HG03066 (cell line): ENCODE measurements at regions not wholly inside any gene's neighbourhood (a gene's known extent, or its start where the extent isn't known, plus 50 kb on each side); places are given as distances from the start of the nearest gene placed in this dataset.
"Not testable (repeated sequence)": the region's sequence is repeated elsewhere in the genome, so short reads cannot be mapped to it uniquely, and the experiment has no call there.

ENCODE experiments used
- ATAC-seq: cut with Tn5 transposase; IDR thresholded peaks from one replicate; pipeline ENCODE4 v1.9.1; 2021; ENCODE audit warnings: low read depth; ENCODE audit not compliant: unreplicated experiment

DNA sequence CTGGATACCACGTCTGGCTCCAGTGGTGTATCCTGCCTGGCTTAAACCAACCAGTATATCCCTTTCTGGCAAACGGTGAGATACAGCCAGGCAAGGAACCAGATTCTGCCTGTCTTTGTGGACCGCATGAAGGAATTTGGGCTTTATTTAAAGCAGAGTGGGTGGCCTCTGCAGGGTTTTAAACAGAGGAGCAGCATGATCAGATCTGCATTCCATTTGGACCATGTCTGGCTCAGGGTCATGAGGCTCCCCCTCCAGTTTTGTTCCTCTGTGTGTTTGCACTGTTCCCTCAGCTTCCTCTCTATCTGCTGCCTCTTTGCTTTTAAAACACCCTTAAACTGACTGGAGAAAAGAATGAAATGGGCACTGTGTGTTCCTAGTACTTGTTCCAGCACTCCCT lies 195.0 kb downstream of the GIPC2 start:
- no peak for ATAC-seq

DNA sequence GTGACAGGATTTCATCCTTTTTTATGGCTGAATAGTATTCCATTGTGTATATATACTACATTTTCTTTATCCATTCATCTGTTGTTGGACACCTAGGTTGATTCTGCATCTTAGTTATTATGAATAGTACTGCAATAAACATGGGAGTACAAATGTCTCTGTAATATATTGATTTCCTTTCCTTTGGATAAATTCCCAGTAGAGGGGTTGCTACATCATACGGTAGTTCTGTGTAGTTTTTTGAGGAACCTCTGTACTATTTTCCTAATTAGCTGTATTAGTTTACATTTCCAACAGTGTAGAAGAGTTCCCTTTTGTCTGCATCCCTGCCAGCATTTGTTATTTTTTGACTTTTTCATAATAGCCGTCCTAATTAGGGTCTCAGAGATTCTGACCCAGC lies 201.3 kb downstream of the GIPC2 start:
- ATAC-seq, result no peak

DNA sequence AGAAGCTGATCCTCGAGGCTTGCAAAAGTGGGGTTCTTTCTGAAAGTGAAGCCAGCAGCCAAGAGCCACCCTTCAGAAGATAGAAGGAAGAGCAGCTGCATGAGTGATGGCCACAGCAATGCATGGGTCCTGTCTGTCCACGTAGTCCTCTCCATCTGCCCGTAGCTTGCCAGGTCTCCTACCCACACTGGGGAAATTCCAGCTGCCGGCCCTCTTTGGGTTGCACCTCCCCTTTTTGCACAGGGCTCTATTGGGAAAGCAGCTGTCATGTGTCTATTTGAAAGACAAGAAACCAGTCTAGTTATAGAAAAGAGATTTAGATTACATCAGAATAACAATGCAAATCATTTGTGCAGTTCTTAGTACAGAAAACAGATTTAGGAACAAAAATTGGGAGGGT lies 204.4 kb downstream of the GIPC2 start:
- no peak for ATAC-seq

DNA sequence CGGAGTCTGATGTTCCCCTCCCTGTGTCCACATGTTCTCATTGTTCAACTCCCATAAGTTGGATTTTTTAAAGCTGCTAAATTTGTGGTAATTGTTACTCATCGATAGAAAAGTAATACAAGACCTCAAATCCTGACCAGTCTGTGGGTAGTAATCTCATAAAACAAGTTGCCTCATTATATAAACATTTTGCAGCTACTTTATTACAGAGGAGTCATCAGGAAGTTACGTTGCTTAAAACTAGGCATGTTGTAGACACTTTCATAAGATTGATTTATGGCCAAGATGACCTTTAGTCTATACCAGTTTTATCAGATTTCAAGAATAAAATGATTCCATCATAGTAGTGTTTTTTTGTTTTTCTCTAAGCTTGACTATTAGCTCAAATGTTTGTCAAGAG lies 208.8 kb downstream of the GIPC2 start:
- no peak for ATAC-seq

DNA sequence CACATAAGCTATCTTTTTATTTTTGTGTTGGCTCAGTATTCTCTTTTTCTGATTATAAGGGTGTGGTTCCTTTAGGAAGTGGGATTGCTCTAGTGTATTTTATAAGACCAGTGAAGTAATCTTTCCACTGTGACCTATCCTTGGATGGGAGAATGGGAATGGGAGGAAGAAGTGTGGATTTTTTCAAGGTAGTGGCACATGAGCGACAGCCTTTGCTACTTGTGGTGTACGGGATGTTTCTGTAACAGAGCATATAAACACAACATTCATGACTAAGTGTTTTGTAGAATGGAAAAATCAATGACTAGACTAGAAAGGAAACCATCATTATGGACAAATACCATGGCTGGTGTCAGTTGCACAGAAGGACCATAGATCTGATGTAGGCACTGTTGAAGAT lies 209.6 kb downstream of the GIPC2 start:
- ATAC-seq, result no peak

DNA sequence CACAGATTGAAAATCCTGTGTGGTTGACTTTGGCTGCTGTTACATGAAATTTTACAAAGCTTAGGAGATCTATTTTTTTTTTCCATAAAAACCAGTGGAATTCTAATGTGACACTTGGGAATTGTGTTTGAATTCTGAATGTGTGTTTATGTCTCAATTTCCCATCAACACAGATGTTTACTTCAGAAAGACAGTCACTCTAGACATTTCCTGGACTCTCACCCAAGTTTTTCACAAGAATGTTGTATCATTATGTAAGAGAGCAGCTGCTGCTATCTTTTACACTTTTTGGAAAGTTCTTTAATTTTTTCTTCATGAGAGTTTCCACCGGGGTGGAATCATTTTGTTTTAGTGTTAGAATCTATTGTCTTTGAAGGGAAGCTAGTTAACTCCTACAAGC lies 210.1 kb downstream of the GIPC2 start:
- no peak for ATAC-seq

DNA sequence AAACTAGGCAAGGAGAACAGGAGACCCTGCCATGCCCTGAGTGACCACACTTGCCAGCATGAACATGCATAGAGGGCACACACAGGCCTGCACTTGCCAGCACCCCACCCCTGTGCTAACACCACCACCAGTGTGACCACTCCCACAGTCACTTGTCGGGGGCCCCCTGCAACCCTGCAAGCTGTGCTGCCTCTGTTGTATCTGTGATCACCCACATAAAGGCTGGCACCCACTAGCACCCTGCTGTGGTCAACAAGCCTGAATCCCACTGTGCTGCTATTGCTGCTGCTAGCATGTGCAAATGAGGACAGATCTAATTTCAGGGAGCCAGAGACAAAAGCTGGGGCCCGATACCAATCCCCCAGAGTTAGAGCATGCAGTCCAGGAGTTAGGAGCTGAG lies 217.7 kb downstream of the GIPC2 start:
- ATAC-seq, result no peak

DNA sequence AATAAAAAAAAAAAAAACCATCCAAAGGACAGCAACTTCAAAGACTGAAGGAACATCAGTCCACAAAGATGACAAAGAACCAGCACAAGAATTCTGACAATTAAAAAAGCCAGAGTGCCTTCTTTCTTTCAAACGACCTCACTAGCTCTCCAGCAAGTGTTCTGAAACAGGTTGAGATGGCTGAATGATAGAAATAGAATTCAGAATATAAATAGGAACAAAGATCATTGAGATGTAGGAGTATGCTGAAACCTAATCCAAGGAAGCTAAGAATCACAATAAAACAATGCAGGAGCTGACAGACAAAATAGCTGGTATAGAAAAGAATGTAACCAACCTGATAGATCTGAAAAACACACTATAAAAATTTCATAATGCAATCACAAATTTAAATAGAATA lies 218.2 kb downstream of the GIPC2 start:
- ATAC-seq, result no peak

DNA sequence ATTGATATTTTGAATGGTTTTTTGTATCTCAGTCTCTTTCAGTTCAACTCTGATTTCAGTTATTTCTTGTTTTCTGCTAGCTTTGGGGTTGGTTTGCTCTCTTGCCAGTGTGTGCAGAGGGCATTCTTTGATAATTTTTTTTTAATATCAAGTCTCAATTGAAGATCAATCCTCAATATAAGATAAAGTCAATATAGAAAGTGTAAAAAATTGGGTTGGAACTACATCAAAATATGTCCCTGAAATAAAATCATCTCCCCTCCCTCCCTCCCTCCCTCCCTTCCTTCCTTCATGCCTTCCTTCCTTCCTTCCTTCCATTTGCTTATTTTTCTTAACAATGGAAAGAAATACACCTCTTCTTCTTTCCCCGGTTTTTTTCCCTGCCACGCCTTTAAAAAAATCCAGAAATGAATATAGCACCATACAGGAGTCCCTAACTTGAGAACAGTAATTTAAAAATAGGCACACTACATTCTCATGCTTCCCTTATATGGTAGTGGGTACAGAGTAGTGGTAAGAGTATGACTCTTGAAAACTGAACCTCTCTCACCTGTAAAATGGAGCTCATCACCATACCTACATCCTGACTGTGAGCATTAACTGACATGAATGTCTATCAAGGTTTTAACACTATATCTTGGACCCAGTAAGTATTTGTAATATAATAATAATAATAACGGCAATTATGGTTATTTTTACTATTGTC lies 221.9 kb downstream of the GIPC2 start:
- ATAC-seq, result no peak

DNA sequence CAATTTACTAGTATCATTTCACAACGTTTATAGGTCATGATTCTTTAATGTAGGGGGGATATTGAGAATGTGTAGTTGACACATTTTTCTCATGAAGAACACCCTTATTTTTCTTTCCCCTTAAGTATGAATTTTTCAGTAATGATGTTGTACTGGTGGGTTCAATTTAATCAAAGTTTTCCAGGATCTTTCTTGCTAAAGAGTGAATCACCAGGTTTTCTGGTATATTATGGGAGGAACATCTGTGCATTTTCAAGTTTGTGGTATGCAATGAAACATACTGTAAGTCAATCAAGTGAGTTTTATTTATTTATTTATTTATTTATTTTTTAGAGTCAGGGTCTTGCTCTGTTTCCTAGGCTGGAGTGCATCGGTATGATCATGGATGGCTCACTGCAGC lies 221.2 kb upstream of the PTGFR start:
- ATAC-seq, result no peak

DNA sequence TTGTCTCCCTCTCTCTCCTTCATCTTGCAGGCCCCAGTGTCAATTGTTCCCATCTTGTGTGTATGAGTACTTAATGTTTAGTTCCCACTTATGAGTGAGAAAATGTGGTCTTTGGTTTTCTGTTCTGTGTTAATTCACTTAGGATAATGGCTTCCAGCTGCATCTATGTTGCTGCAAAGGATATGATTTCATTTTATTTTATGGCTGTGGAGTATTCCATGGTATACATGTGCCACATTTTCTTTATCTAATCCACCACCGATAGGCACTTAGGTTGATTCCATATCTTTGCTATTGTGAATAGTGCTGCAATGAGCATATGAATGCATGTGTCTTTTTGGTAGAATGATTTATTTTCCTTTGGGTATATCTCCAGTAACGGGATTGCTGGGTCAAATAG lies 219.4 kb upstream of the PTGFR start:
- ATAC-seq, result not testable (repeated sequence)

DNA sequence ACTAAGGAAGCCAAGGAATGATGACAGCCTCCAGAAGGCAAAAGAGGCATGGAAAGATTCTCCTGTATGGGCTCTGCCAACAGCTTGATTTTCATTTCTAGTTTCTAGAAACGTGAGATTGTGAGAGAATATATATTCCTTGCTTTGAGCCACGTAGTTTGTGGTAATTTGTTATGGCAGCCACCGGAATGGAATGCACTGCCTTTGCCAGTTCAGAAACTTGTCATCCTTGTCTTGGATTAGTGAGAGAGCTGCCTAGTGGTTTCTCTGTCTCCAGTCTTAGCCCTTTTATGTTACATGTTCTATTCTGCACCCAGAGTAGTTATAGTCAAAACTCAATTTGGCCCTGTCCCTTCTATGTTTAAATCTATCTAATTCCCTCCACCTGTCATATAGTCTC lies 216.0 kb upstream of the PTGFR start:
- no peak for ATAC-seq

DNA sequence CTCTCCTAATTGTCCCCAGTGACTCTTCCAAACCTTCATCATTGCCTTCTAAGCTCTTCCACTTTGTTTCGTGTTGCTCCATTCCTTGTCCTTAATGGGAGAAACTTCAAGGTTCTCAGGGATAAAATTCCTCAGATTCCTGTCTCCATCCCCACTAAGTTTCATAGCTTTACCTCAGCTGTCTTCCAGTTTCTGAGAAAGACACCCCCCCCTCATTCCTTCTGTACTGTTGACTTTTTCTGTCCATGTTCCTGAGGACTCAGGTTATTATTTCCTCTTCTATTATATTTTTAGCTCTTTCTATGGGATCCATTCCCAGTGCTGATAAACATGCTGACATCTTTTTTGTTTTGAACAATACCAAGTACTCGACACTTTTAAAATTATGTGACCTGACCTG lies 215.3 kb upstream of the PTGFR start:
- ATAC-seq, result no peak

DNA sequence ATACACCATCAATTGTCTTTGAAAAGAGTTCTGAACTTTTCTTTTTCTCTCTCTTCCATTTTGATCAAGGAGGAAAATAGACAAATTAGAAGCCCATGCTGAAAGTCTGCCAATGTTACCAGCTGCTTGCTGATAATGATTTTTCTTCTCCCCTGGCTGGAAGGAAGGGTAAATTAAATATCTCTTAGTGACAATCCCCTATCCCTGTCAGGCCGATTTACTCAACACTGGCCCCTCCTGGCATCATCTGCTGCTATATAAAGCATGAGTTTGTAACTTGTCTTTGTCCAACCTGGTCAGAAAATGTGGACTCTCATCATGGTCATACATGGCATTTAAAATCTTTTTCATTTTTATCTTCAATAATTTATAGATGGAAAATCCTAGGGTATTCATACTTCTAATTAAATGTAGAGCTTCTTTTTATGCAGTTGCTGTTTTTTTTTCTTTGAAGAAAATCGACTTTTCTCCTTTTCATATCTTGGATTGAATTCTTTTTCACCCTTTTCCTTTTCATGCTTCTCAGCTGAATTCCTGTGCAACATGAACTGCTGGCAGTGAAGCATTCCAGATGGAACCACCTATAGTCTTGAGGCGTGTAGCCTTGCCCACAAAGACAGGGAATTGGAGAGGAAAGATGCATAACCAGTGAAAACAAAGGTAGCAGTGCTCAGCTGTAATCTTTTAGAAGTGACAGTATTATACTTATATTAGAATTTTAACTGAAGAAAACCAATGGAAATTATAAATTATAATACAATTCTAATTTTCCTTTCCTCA lies 214.7 kb upstream of the PTGFR start:
- ATAC-seq, result no peak

DNA sequence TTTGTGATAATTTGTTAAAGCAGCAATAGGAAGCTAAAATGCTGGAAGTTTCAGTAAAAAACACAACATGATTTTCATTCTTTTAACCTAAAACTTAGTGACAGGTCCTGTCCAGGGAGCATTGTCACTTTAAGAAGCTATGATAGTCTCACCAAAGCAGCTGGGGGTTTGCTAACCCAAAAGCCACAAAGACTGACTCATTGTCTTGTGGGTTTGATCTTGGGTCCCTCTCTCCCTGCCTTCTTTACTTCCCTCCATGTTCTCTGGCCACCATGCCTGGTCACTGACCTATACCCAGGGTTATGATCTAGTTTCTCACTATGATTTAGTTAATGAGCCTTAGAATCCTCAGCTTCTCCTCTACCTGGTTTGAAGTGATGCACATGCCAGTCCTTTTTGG lies 213.5 kb upstream of the PTGFR start:
- no peak for ATAC-seq

DNA sequence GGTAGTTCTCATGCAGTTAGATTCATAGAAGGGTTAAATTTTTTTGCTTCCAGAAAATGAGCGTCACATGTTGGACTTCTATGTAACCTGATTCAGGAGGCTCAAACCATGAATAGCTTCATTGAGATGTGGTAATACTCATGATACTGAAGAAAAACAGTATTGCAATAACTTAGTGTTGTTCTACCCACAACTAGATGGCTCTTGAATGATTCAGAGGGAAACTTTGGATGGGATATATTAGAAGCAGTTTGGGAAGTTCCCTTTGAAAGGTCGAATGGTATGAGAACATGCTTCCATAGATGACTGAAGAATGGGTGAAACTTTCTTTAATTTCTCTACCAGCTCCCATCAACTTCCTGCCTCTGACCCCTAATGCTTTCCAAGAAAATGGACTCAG lies 211.7 kb upstream of the PTGFR start:
- ATAC-seq, result no peak

DNA sequence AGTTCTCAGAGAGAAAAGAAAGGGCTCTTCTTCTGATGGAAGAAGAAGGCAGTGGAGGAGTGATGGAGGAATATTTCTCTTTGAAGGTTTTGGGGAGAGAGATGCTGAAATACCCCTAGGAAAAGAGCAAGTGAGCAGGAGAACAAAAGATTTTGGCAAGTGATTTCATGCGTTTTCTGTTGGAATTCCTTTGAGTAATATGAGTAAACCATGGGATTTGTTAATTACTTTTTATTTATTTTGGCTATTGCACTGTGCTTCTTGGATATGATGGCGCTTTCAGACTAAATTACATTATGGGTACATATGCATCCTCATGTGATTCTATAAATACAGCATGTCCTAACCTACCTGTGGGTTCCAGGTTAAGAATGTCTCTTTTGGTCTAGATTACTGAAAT lies 210.1 kb upstream of the PTGFR start:
- ATAC-seq, result no peak

DNA sequence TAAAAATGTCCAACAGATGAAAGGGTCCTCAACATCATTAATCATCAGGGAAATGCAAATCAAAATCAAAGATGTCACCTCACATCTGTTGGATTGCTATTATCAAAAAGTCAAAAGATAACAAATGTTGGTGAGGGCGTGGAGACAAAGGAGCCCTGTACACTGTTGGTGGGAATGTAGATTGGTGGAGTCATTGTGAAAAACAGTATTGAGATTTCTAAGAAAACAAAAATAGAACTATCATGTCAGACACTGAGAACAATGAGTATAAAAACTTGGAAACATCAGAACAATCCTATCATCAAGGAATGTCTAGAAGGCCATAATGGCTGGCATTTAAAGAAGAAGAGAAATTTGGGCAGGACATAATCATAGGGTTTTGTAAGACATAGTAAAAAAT lies 209.2 kb upstream of the PTGFR start:
- no peak for ATAC-seq

DNA sequence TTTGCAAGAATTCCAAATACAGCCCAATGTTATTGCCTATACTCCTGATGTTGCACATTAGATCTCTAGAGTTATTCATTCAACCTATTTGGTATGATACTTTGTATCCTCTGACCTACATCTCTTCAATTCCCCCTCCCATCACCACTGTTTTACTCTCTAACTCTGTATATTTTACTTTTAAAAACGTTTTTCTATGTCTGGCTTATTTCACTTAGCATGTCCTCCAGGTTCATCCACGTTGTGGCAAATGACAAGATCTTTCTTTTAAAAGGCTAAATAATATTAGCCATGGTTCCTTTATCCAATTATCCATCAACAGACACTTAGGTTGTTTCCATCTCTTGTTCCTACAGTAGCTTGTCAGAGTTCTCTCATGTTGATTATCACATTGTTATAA lies 207.1 kb upstream of the PTGFR start:
- no peak for ATAC-seq

DNA sequence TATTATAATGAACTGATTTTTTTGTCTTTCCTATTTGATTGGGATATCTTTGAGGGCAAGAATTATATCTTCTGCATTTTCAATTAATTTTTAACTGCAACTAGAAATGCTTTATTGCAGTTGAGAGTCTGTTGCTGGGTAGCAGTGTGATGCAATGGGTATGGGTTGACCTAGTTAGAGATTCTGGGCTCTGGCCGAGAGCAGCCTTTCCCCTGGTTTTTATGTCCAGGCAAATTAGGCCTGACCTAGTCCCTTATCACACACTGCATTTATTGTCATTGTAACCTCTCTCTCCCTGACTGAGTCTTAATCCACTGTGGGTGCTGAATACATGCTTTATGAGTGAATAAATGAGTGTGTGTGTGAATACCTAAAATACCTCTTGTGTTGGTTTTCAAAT lies 206.4 kb upstream of the PTGFR start:
- ATAC-seq, result no peak

DNA sequence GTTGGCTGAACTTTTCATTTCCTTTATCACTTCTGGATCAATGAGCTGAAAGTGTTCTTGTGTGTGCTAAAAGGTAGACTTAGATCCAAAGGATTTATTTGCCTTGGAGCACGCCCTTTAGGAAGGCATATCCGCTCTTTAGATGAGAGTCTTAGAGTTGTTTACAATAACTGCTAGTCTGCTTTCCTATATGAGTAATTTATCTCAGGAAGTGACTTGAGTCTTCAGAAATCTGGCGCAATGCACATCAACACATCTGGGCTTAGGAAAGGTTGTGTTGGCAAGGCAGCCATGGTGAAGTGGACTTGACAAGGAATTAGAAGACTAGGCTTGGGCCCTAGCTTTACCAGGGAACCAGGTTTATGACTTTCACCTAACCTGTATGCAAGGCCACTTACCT lies 204.1 kb upstream of the PTGFR start:
- ATAC-seq, result no peak

DNA sequence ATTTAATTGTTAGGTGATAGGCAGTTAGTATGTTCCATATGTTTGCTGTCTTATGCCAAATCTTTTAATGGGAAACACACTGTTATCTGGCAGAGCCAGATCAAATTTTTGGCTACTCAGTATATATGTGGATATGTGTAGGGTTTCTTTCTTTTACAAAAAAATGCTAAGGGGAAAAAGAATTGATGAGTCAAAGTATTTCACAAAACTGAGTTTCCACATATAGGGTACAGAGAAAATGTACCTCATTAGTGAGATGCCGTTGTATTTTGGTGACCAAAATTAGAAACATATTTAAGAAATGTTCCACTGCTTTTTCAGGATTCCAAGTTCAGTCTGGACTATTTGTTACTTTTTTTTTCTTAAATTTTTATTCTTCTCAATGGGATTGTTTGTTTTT lies 201.2 kb upstream of the PTGFR start:
- no peak for ATAC-seq
